ENCODE measurements at regions not wholly inside any gene's neighbourhood (a gene's known extent, or its start where the extent isn't known, plus 50 kb on each side); places are given as distances from the start of the nearest gene placed in this dataset.

DNA sequence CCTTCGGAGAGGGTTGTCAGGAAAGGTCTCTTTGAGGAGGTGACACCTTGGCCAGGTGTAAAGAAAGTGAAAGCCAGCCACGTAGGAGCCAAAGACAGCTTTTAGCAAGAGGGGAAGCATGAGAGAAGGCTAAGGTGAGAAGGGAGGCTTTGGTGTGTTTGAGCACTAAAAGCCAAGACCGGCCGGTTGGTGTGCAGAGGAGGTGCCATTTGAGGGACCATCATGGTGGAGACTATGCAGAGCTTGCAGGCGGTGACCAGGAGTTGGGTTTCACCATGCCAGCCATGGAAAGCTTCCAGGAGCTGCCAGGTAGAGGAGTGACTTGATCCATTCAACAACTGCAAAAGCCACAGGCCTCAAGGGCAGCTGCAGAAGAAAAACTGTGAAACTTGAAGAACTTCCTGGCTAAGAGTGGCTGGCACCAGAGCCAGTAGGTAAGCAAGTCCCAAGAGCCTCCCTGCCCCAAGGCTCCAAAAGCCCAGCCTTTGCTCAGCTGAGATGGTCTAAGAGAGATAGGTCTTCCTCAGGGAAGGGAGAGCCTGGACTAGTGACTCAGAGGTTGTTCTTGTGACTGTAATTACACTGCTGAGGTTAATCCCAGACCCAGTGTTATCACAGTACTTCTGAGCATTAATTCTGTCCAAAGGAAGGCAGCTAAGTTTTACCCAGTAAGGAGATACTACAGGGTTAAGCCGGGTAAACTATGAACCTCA is 319.0 kb downstream of the BCL11A start:
- no peak for TF ChIP-seq EZH2 (IDR thresholded peaks at IDR 0.05; ENCODE audit: insufficient read depth, poor library complexity, severe bottlenecking)
- TF ChIP-seq EZH2phosphoT487 (IDR thresholded peaks at IDR 0.05; ENCODE audit: insufficient read depth, low read depth), result no peak

Measured in GM23248 (cell line).